ENCODE measurements at regions not wholly inside any gene's neighbourhood (a gene's known extent, or its start where the extent isn't known, plus 50 kb on each side); places are given as distances from the start of the nearest gene placed in this dataset.

GRCh38 chr2:129769185-129769991 lies 210.1 kb upstream of the RAB6C start:
- DNase-seq (ENCODE audit: low read depth): no peak
- TF ChIP-seq CTCF (conservative IDR thresholded peaks at IDR 0.05; ENCODE audit: low read length): no peak
- no peak overlapping the region for H3K4me3 ChIP-seq (ENCODE audit: low read length)

- DNase-seq (ENCODE audit: low read depth): no peak
- TF ChIP-seq CTCF (conservative IDR thresholded peaks at IDR 0.05; ENCODE audit: low read length): no peak
- H3K4me3 ChIP-seq (ENCODE audit: low read length): no peak overlapping the region
These were observed 207.9 kb upstream of the RAB6C start for GRCh38 chr2:129771418-129772189.

GRCh38 chr2:129772190-129772579 lies 207.3 kb upstream of the RAB6C start:
- H3K4me3 ChIP-seq (ENCODE audit: low read length): no peak overlapping the region
- TF ChIP-seq CTCF (conservative IDR thresholded peaks at IDR 0.05; ENCODE audit: low read length): no peak
- DNase-seq (ENCODE audit: low read depth): peak; percentile 26

GRCh38 chr2:129775952-129776653 lies 203.4 kb upstream of the RAB6C start:
- no peak for DNase-seq (ENCODE audit: low read depth)
- no peak for TF ChIP-seq CTCF (conservative IDR thresholded peaks at IDR 0.05; ENCODE audit: low read length)

GRCh38 chr2:129777146-129777545 lies 202.3 kb upstream of the RAB6C start:
- H3K4me3 ChIP-seq (ENCODE audit: low read length): no peak overlapping the region
- TF ChIP-seq CTCF (conservative IDR thresholded peaks at IDR 0.05; ENCODE audit: low read length): no peak
- no peak for DNase-seq (ENCODE audit: low read depth)

More at GRCh38 chr2:129775952-129776653, 203.4 kb upstream of the RAB6C start:
- H3K4me3 ChIP-seq (ENCODE audit: low read length): no peak overlapping the region

- H3K4me3 ChIP-seq (ENCODE audit: low read length): no peak overlapping the region
- no peak for TF ChIP-seq CTCF (conservative IDR thresholded peaks at IDR 0.05; ENCODE audit: low read length)
- no peak for DNase-seq (ENCODE audit: low read depth)
These were observed 201.5 kb upstream of the RAB6C start for GRCh38 chr2:129777762-129778583.

Data from AG10803 (cell line).